ENCODE measurements at regions not wholly inside any gene's neighbourhood (a gene's known extent, or its start where the extent isn't known, plus 50 kb on each side); places are given as distances from the start of the nearest gene placed in this dataset.

DNA sequence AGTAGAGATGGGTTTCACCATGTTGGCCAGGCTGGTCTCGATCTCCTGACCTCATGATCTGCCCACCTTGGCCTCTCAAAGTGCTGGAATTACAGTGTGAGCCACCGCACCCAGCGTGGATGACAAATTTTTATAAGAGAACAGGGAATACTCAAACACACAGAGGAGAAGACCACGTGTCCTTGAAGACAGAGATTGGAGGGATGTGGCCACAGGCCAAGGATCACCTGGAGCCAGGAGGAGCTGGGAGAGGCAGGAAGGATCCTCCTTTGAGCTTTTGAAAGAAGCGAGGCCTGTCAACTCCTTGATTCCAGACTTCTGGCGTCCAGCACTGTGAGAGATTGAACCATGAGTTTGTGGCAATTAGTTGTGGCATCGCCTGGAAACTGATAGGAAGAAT is 1049.5 kb downstream of the TBC1D22A start:
- H3F3A ChIP-seq (ENCODE audit: low read length, unreplicated experiment): no peaks in the 10 kb centered on the region
- TF ChIP-seq EZH2phosphoT487 (IDR thresholded peaks at IDR 0.05; ENCODE audit: borderline replicate concordance, low read length): no peak
- TF ChIP-seq EZH2 (IDR thresholded peaks at IDR 0.05; ENCODE audit: low read length, unreplicated experiment): no peak
- TF ChIP-seq, protein P1, sequence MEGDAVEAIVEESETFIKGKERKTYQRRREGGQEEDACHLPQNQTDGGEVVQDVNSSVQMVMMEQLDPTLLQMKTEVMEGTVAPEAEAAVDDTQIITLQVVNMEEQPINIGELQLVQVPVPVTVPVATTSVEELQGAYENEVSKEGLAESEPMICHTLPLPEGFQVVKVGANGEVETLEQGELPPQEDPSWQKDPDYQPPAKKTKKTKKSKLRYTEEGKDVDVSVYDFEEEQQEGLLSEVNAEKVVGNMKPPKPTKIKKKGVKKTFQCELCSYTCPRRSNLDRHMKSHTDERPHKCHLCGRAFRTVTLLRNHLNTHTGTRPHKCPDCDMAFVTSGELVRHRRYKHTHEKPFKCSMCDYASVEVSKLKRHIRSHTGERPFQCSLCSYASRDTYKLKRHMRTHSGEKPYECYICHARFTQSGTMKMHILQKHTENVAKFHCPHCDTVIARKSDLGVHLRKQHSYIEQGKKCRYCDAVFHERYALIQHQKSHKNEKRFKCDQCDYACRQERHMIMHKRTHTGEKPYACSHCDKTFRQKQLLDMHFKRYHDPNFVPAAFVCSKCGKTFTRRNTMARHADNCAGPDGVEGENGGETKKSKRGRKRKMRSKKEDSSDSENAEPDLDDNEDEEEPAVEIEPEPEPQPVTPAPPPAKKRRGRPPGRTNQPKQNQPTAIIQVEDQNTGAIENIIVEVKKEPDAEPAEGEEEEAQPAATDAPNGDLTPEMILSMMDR (conservative IDR thresholded peaks at IDR 0.05; ENCODE audit: low read depth, low read length): no peak
- H3K27ac ChIP-seq (ENCODE audit: low read length): no peak overlapping the region
- intact Hi-C loops (cut with micrococcal nuclease): no loop called here
- no peak overlapping the region for H3K4me2 ChIP-seq (ENCODE audit: low read length)
- no peak for DNase-seq
- POLR2A ChIA-PET (ENCODE audit: unreplicated experiment): no interaction called here
- H3K9ac ChIP-seq (ENCODE audit: low read length): no peak overlapping the region
- H4K20me1 ChIP-seq (ENCODE audit: low read length): no peaks in the 10 kb centered on the region
- no peak for ATAC-seq
- no peaks in the 10 kb centered on the region for H3K36me3 ChIP-seq (ENCODE audit: low read depth, low read length)
- CTCF ChIA-PET: no interaction called here
- H3K79me2 ChIP-seq (ENCODE audit: low read length): no peaks in the 10 kb centered on the region
- H3K27me3 ChIP-seq (ENCODE audit: low read length): no peaks in the 10 kb centered on the region
- no TSS peak for BruUV-seq (replicated peaks)
- no peaks in the 10 kb centered on the region for H3K4me1 ChIP-seq (ENCODE audit: insufficient read depth, low read length)
- no peak overlapping the region for H2AFZ ChIP-seq (ENCODE audit: low read length)
- no peaks in the 10 kb centered on the region for H3K9me3 ChIP-seq (ENCODE audit: low read length)
- no peaks in the 10 kb centered on the region for H3K9me2 ChIP-seq (replicated peaks; ENCODE audit: low read length)
- no peak overlapping the region for H3K4me3 ChIP-seq (ENCODE audit: low read length)

DNA sequence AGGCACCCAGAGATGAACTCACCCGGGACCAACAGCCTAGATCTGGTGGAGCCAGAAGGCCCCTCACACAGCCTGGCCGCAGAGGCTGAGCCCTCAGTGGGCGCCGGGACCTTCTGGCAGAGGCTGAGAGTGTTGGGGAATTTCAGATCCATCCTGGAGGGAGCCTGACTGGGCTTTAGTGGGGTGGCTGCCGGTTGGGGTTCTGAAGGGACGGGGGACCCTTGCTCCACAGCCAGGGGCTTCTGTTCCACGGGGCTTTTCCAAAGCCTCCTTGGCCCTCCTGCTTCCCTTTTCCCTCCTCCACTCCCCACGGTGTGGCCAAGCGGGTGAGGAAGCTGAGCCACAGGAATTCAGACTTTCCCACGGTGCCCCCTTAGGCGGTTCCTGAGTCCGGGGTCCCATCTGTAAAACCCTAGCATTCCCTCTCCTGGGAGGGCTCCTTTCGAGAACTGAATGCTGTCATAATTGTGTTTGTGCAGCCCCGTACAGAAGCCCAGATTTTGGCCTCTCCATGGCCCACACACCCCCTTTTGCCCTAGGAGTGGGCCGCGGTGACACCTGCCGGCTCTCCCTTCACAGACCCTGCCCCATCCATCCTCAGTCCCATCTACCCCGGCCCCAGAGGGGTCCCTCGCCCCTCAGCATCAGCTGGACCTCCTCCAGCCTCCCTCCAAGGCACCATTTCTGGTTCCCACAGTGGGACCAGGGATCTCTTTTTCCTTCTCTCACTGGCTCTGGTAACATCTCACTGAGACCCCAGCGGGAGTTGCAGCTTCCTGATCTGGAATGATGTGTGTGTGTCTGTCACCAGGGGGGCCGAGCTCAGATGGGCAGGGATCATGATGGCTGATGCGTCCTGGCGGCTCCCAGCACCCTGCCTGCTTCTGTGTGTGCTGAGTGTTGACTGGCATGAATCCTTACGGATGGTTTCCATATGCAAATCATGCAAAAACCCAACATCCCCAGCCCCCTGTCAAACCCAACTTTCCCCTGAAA is 1048.4 kb downstream of the TBC1D22A start:
- no peaks in the 10 kb centered on the region for H3F3A ChIP-seq (ENCODE audit: low read length, unreplicated experiment)
- no peak overlapping the region for H3K27ac ChIP-seq (ENCODE audit: low read length)
- no peaks in the 10 kb centered on the region for H3K27me3 ChIP-seq (ENCODE audit: low read length)
- H3K4me3 ChIP-seq (ENCODE audit: low read length): no peak overlapping the region
- ChIA-PET POLR2A (ENCODE audit: unreplicated experiment) (no interaction called here), CTCF (no interaction called here)
- no peak overlapping the region for H3K4me2 ChIP-seq (ENCODE audit: low read length)
- no peak overlapping the region for H3K9ac ChIP-seq (ENCODE audit: low read length)
- no peak overlapping the region for H2AFZ ChIP-seq (ENCODE audit: low read length)
- no peaks in the 10 kb centered on the region for H3K9me3 ChIP-seq (ENCODE audit: low read length)
- intact Hi-C loops (cut with micrococcal nuclease): no loop called here
- H3K36me3 ChIP-seq (ENCODE audit: low read depth, low read length): no peaks in the 10 kb centered on the region
- no peaks in the 10 kb centered on the region for H4K20me1 ChIP-seq (ENCODE audit: low read length)
- ATAC-seq: no peak
- no peak for DNase-seq
- BruUV-seq (replicated peaks): no TSS peak
- H3K79me2 ChIP-seq (ENCODE audit: low read length): no peaks in the 10 kb centered on the region
- H3K9me2 ChIP-seq (replicated peaks; ENCODE audit: low read length): no peaks in the 10 kb centered on the region
- no peaks in the 10 kb centered on the region for H3K4me1 ChIP-seq (ENCODE audit: insufficient read depth, low read length)
- TF ChIP-seq EZH2 (IDR thresholded peaks at IDR 0.05; ENCODE audit: low read length, unreplicated experiment) (no peak), EZH2phosphoT487 (IDR thresholded peaks at IDR 0.05; ENCODE audit: borderline replicate concordance, low read length) (no peak)
- TF ChIP-seq, protein P1 (conservative IDR thresholded peaks at IDR 0.05; ENCODE audit: low read depth, low read length): no peak

All from PC-3 (cell line).